Stomach smooth muscle (tissue), 2 donors: ENCODE measurements at regions not wholly inside any gene's neighbourhood (a gene's known extent, or its start where the extent isn't known, plus 50 kb on each side); places are given as distances from the start of the nearest gene placed in this dataset.

Experiments used
- H3K27ac ChIP-seq: one replicate; pipeline ENCODE4 v1.7.0; 2013; ENCODE audit warnings: mild to moderate bottlenecking, low read length, inconsistent platforms
- H3K27me3 ChIP-seq, 2 donors: one replicate each; pipeline ENCODE4 v1.7.0; 2013; ENCODE audit warnings: low read length in 2 of 2; ENCODE audit not compliant: insufficient read depth in 2 of 2, control insufficient read depth in 1 of 2
- H3K36me3 ChIP-seq, 2 donors: one replicate each; pipeline ENCODE4 v1.7.0; 2013; ENCODE audit warnings: low read length in 2 of 2; ENCODE audit not compliant: control insufficient read depth in 2 of 2, insufficient read depth in 2 of 2
- H3K4me1 ChIP-seq: one replicate; pipeline ENCODE4 v1.7.0; 2013; ENCODE audit warnings: low read length; ENCODE audit not compliant: control insufficient read depth, insufficient read depth
- H3K4me3 ChIP-seq, 2 donors: one replicate each; pipeline ENCODE4 v1.7.0; 2013; ENCODE audit warnings: low read length in 2 of 2
- H3K9ac ChIP-seq, 2 donors: one replicate each; pipeline ENCODE4 v1.7.0; 2013; ENCODE audit warnings: low read length in 2 of 2, mild to moderate bottlenecking in 1 of 2
- H3K9me3 ChIP-seq, 2 donors: one replicate each; pipeline ENCODE4 v1.7.0; 2013; ENCODE audit warnings: low read length in 2 of 2; ENCODE audit not compliant: control insufficient read depth in 2 of 2
- donor health status: healthy.
- donor health status: Pancreatic carcinoma.

GRCh38 chr12:127539226-127539858 is 727.6 kb upstream of the TMEM132C start:
- Histone ChIP-seq H3K36me3 (no peaks in the 10 kb centered on the region), H3K4me1 (no peaks in the 10 kb centered on the region), H3K9me3 (peaks cover 0 to 3% of the 10 kb centered on the region in 2 donors), H3K27me3 (peaks cover 0 to 2% of the 10 kb centered on the region in 2 donors), H3K4me3 (no peak overlapping the region), H3K9ac (no peak overlapping the region), H3K27ac (no peak overlapping the region)

GRCh38 chr12:127542391-127542790 is 724.6 kb upstream of the TMEM132C start:
- no peaks in the 10 kb centered on the region for H3K36me3 ChIP-seq
- no peak overlapping the region for H3K27ac ChIP-seq
- H3K4me3 ChIP-seq: no peak overlapping the region
- H3K9ac ChIP-seq: no peak overlapping the region
- H3K4me1 ChIP-seq: no peaks in the 10 kb centered on the region
- peaks cover 0 to 2% of the 10 kb centered on the region in 2 donors for H3K27me3 ChIP-seq
- H3K9me3 ChIP-seq: peaks cover 0 to 3% of the 10 kb centered on the region in 2 donors

- no peak overlapping the region for H3K9ac ChIP-seq
- H3K4me3 ChIP-seq: no peak overlapping the region
- H3K9me3 ChIP-seq: peaks cover 0 to 3% of the 10 kb centered on the region in 2 donors
- peaks cover 0 to 2% of the 10 kb centered on the region in 2 donors for H3K27me3 ChIP-seq
- no peak overlapping the region for H3K27ac ChIP-seq
- no peaks in the 10 kb centered on the region for H3K4me1 ChIP-seq
- no peaks in the 10 kb centered on the region for H3K36me3 ChIP-seq
These were observed 724.0 kb upstream of the TMEM132C start for GRCh38 chr12:127542931-127543330.

- Histone ChIP-seq H3K27ac (no peak overlapping the region), H3K36me3 (no peaks in the 10 kb centered on the region), H3K9me3 (no peaks in the 10 kb centered on the region), H3K4me1 (no peaks in the 10 kb centered on the region), H3K9ac (no peak overlapping the region), H3K4me3 (no peak overlapping the region), H3K27me3 (no peaks in the 10 kb centered on the region)
These were observed 720.1 kb upstream of the TMEM132C start for GRCh38 chr12:127546721-127547505.

DNA sequence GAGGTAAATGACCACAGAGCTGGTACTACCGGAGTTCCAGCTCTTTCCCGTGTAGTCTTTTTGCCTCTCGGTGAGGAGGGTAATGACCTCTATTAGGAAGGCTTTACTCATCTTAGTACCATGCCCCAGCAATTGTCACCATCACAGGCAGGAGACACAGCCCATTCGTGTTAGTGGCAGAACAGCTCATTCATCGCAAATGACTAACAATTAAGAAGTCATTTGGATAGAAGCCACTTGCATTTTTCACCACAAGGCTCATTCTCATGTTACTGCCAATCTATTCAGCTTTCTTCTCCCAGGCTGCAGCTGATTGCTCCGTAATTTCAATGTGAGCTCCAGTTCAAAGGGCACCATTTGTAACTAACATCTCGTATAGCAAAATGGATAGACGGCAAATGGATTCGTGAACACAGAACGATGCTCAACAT is 718.8 kb upstream of the TMEM132C start:
- Histone ChIP-seq H3K36me3 (no peaks in the 10 kb centered on the region), H3K9me3 (no peaks in the 10 kb centered on the region), H3K9ac (no peak overlapping the region), H3K4me3 (no peak overlapping the region), H3K27ac (no peak overlapping the region), H3K27me3 (no peaks in the 10 kb centered on the region), H3K4me1 (no peaks in the 10 kb centered on the region)

DNA sequence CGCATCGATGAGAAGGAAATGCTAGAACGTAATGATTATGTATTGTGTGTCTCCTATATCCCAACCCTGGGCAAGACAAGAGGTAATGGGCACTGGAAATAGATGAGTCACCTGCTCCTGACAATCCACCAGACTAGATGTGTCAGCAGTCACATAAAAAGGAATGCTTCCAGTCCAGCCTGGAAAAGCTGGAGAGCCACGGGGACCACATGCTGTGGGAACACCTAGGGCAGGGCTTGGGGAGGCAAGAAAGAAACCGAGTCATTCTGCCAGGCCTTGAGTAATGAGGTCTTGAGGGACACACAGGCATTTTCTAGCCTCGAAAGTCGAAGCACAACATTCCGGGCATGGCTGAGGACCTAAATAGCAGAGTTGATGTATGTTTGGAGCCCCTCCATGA is 716.7 kb upstream of the TMEM132C start:
- Histone ChIP-seq H3K4me3 (no peak overlapping the region), H3K9ac (no peak overlapping the region), H3K9me3 (no peaks in the 10 kb centered on the region), H3K36me3 (no peaks in the 10 kb centered on the region), H3K27ac (no peak overlapping the region), H3K4me1 (no peaks in the 10 kb centered on the region), H3K27me3 (no peaks in the 10 kb centered on the region)

- no peaks in the 10 kb centered on the region for H3K4me1 ChIP-seq
- no peak overlapping the region for H3K9ac ChIP-seq
- H3K4me3 ChIP-seq: no peak overlapping the region
- no peaks in the 10 kb centered on the region for H3K9me3 ChIP-seq
- no peak overlapping the region for H3K27ac ChIP-seq
- no peaks in the 10 kb centered on the region for H3K36me3 ChIP-seq
- no peaks in the 10 kb centered on the region for H3K27me3 ChIP-seq
These were observed 714.1 kb upstream of the TMEM132C start for GRCh38 chr12:127552838-127553237.

DNA sequence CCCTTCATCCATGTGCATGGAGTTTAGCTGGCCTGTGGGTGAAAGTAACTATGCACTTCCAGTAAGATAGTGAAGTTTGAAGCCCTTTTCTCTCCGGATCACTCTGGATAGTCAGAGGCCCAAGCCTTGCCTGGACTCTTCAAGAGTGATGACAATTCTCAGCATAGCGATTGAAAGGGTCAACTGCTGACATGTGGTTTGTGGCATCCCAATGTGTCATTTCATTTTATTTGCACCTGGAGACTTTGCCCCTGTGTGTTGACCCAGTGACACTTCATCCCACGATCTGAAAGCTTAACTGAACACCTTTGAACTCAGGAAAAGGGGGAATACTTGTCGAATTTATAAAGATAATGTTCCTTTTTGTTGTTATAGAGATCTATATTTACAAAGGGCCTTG is 711.9 kb upstream of the TMEM132C start:
- H3K27me3 ChIP-seq: no peaks in the 10 kb centered on the region
- H3K4me1 ChIP-seq: no peaks in the 10 kb centered on the region
- H3K9me3 ChIP-seq: no peaks in the 10 kb centered on the region
- H3K36me3 ChIP-seq: no peaks in the 10 kb centered on the region
- H3K9ac ChIP-seq: no peak overlapping the region
- H3K27ac ChIP-seq: no peak overlapping the region
- no peak overlapping the region for H3K4me3 ChIP-seq

GRCh38 chr12:127556231-127556886 is 710.6 kb upstream of the TMEM132C start:
- Histone ChIP-seq H3K4me3 (no peak overlapping the region), H3K27ac (no peak overlapping the region), H3K9me3 (no peaks in the 10 kb centered on the region), H3K9ac (no peak overlapping the region), H3K36me3 (no peaks in the 10 kb centered on the region), H3K4me1 (no peaks in the 10 kb centered on the region), H3K27me3 (no peaks in the 10 kb centered on the region)

- H3K27me3 ChIP-seq: peaks cover 0 to 2% of the 10 kb centered on the region in 2 donors
- H3K4me1 ChIP-seq: no peaks in the 10 kb centered on the region
- no peak overlapping the region for H3K4me3 ChIP-seq
- H3K36me3 ChIP-seq: no peaks in the 10 kb centered on the region
- H3K27ac ChIP-seq: no peak overlapping the region
- no peaks in the 10 kb centered on the region for H3K9me3 ChIP-seq
- H3K9ac ChIP-seq: no peak overlapping the region
These were observed 708.6 kb upstream of the TMEM132C start for GRCh38 chr12:127558361-127558760.
